Immature natural killer cell (primary cell): ENCODE measurements at regions not wholly inside any gene's neighbourhood (a gene's known extent, or its start where the extent isn't known, plus 50 kb on each side); places are given as distances from the start of the nearest gene placed in this dataset.

ENCODE experiments used
- DNase-seq, 3 donors: peaks; one replicate each; pipeline ENCODE4 v3.0.0; 2022; ENCODE audit warnings: mixed read lengths in 1 of 3
- H3K27ac Mint-ChIP-seq, 6 donors: one replicate each; pipeline ENCODE4 v1.8.0; 2020; ENCODE audit warnings: mixed read lengths in 6 of 6, mild to moderate bottlenecking in 5 of 6, inconsistent platforms in 4 of 6, moderate library complexity in 3 of 6
- H3K27me3 Mint-ChIP-seq, 3 donors: one replicate each; pipeline ENCODE4 v1.8.0; 2020 to 2021; ENCODE audit warnings: low read depth in 3 of 3, mild to moderate bottlenecking in 3 of 3, mixed read lengths in 3 of 3, moderate library complexity in 3 of 3, inconsistent platforms in 1 of 3
- H3K36me3 Mint-ChIP-seq, 3 donors: one replicate each; pipeline ENCODE4 v1.8.0; 2020; ENCODE audit warnings: mixed read lengths in 3 of 3, inconsistent platforms in 2 of 3, mild to moderate bottlenecking in 2 of 3
- H3K4me1 Mint-ChIP-seq, 2 donors: one replicate each; pipeline ENCODE4 v1.8.0; 2020; ENCODE audit warnings: inconsistent platforms in 2 of 2, mild to moderate bottlenecking in 2 of 2, mixed read lengths in 2 of 2, moderate library complexity in 1 of 2
- H3K4me3 Mint-ChIP-seq, 5 donors: one replicate each; pipeline ENCODE4 v1.8.0; 2020; ENCODE audit warnings: mild to moderate bottlenecking in 5 of 5, mixed read lengths in 5 of 5, inconsistent platforms in 3 of 5, moderate library complexity in 3 of 5
- H3K9me3 Mint-ChIP-seq, 6 donors: one replicate each; pipeline ENCODE4 v1.8.0; 2020; ENCODE audit warnings: mild to moderate bottlenecking in 6 of 6, mixed read lengths in 6 of 6, inconsistent platforms in 4 of 6, moderate library complexity in 3 of 6

GRCh38 chr3:159185443-159186050 is 383.7 kb downstream of the MFSD1 start:
- Mint-ChIP-seq H3K4me1 (no peaks in the 10 kb centered on the region), H3K27me3 (peaks cover 0 to 2% (median 2%) of the 10 kb centered on the region in 3 donors), H3K9me3 (peaks cover 2 to 22% (median 7%) of the 10 kb centered on the region in 6 donors), H3K27ac (no peak overlapping the region), H3K36me3 (no peaks in the 10 kb centered on the region), H3K4me3 (no peak overlapping the region)
- DNase-seq = no peak

GRCh38 chr3:159186581-159186980 is 384.7 kb downstream of the MFSD1 start:
- no peaks in the 10 kb centered on the region for H3K4me1 Mint-ChIP-seq
- H3K27ac Mint-ChIP-seq = no peak overlapping the region
- H3K9me3 Mint-ChIP-seq = peaks cover 0 to 19% (median 5%) of the 10 kb centered on the region in 6 donors
- no peaks in the 10 kb centered on the region for H3K36me3 Mint-ChIP-seq
- H3K27me3 Mint-ChIP-seq = peaks cover 0 to 2% (median under 1%) of the 10 kb centered on the region in 3 donors
- no peak overlapping the region for H3K4me3 Mint-ChIP-seq
- no peak for DNase-seq

- H3K4me3 Mint-ChIP-seq = no peak overlapping the region
- no peaks in the 10 kb centered on the region for H3K36me3 Mint-ChIP-seq
- H3K9me3 Mint-ChIP-seq = peaks cover 0 to 16% (median 5%) of the 10 kb centered on the region in 6 donors
- H3K4me1 Mint-ChIP-seq = no peaks in the 10 kb centered on the region
- no peak overlapping the region for H3K27ac Mint-ChIP-seq
- peaks cover 0 to 2% (median 0%) of the 10 kb centered on the region in 3 donors for H3K27me3 Mint-ChIP-seq
- no peak for DNase-seq
Observed at GRCh38 chr3:159187232-159187631, 385.4 kb downstream of the MFSD1 start.

GRCh38 chr3:159187706-159188105 is 385.9 kb downstream of the MFSD1 start:
- Mint-ChIP-seq H3K27me3 (peaks cover 0 to 2% (median 0%) of the 10 kb centered on the region in 3 donors), H3K4me1 (no peaks in the 10 kb centered on the region), H3K9me3 (peaks cover 0 to 16% (median 5%) of the 10 kb centered on the region in 6 donors), H3K36me3 (no peaks in the 10 kb centered on the region), H3K4me3 (no peak overlapping the region), H3K27ac (no peak overlapping the region)
- DNase-seq = no peak

- peaks cover 0 to 12% (median 3%) of the 10 kb centered on the region in 6 donors for H3K9me3 Mint-ChIP-seq
- H3K27me3 Mint-ChIP-seq = peaks cover 0 to 1% (median 0%) of the 10 kb centered on the region in 3 donors
- no peak overlapping the region for H3K27ac Mint-ChIP-seq
- H3K4me1 Mint-ChIP-seq = no peaks in the 10 kb centered on the region
- H3K36me3 Mint-ChIP-seq = no peaks in the 10 kb centered on the region
- DNase-seq = no peak
- H3K4me3 Mint-ChIP-seq = no peak overlapping the region
Observed at GRCh38 chr3:159189994-159190669, 388.3 kb downstream of the MFSD1 start.

GRCh38 chr3:159191447-159191846 is 389.6 kb downstream of the MFSD1 start:
- Mint-ChIP-seq H3K27ac (no peak overlapping the region), H3K9me3 (peaks cover 0 to 14% (median 2%) of the 10 kb centered on the region in 6 donors), H3K36me3 (no peaks in the 10 kb centered on the region), H3K27me3 (peaks cover 0 to 6% (median 0%) of the 10 kb centered on the region in 3 donors), H3K4me3 (no peak overlapping the region), H3K4me1 (no peaks in the 10 kb centered on the region)
- no peak for DNase-seq

- Mint-ChIP-seq H3K9me3 (peaks cover 0 to 15% (median 7%) of the 10 kb centered on the region in 6 donors), H3K27ac (no peak overlapping the region), H3K4me1 (no peaks in the 10 kb centered on the region), H3K4me3 (no peak overlapping the region), H3K36me3 (no peaks in the 10 kb centered on the region), H3K27me3 (peaks cover 0 to 7% (median 0%) of the 10 kb centered on the region in 3 donors)
- no peak for DNase-seq
Observed at GRCh38 chr3:159196359-159196758, 394.5 kb downstream of the MFSD1 start.

- H3K27ac Mint-ChIP-seq = no peak overlapping the region
- H3K4me1 Mint-ChIP-seq = no peaks in the 10 kb centered on the region
- H3K27me3 Mint-ChIP-seq = peaks cover 0 to 6% (median 0%) of the 10 kb centered on the region in 3 donors
- no peaks in the 10 kb centered on the region for H3K36me3 Mint-ChIP-seq
- H3K9me3 Mint-ChIP-seq = peaks cover 0 to 22% (median 8%) of the 10 kb centered on the region in 6 donors
- H3K4me3 Mint-ChIP-seq = no peak overlapping the region
- no peak for DNase-seq
Observed at GRCh38 chr3:159200176-159200575, 398.3 kb downstream of the MFSD1 start.

- Mint-ChIP-seq H3K4me3 (no peak overlapping the region), H3K36me3 (no peaks in the 10 kb centered on the region), H3K27me3 (peaks cover 2% of the 10 kb centered on the region in 3 donors), H3K27ac (no peak overlapping the region), H3K9me3 (peaks cover 2 to 28% (median 4%) of the 10 kb centered on the region in 6 donors), H3K4me1 (no peaks in the 10 kb centered on the region)
- no peak for DNase-seq
Observed at GRCh38 chr3:159208050-159208449, 406.2 kb downstream of the MFSD1 start.

GRCh38 chr3:159209459-159209858 is 407.6 kb downstream of the MFSD1 start:
- Mint-ChIP-seq H3K4me3 (no peak overlapping the region), H3K4me1 (no peaks in the 10 kb centered on the region), H3K27ac (no peak overlapping the region), H3K36me3 (no peaks in the 10 kb centered on the region), H3K27me3 (peaks cover 2% of the 10 kb centered on the region in 3 donors), H3K9me3 (peaks cover 2 to 22% (median 4%) of the 10 kb centered on the region in 6 donors)
- DNase-seq = no peak

- Mint-ChIP-seq H3K4me1 (no peaks in the 10 kb centered on the region), H3K4me3 (no peak overlapping the region)
Observed at GRCh38 chr3:159210336-159210735, 408.5 kb downstream of the MFSD1 start.

GRCh38 chr3:159216311-159216710 is 414.5 kb downstream of the MFSD1 start:
- Mint-ChIP-seq H3K9me3 (peaks cover 2 to 23% (median 6%) of the 10 kb centered on the region in 6 donors), H3K27me3 (no peaks in the 10 kb centered on the region), H3K27ac (no peak overlapping the region), H3K4me1 (no peaks in the 10 kb centered on the region), H3K4me3 (no peak overlapping the region), H3K36me3 (peaks cover 0 to 3% (median 0%) of the 10 kb centered on the region in 3 donors)
- DNase-seq = no peak

More at GRCh38 chr3:159210336-159210735, 408.5 kb downstream of the MFSD1 start:
- peaks cover 2% of the 10 kb centered on the region in 3 donors for H3K27me3 Mint-ChIP-seq
- no peak for DNase-seq
- no peaks in the 10 kb centered on the region for H3K36me3 Mint-ChIP-seq
- H3K27ac Mint-ChIP-seq = no peak overlapping the region
- H3K9me3 Mint-ChIP-seq = peaks cover 0 to 24% (median 3%) of the 10 kb centered on the region in 6 donors

- no peak overlapping the region for H3K4me3 Mint-ChIP-seq
- H3K4me1 Mint-ChIP-seq = no peaks in the 10 kb centered on the region
- DNase-seq = no peak
- H3K9me3 Mint-ChIP-seq = peaks cover 2 to 23% (median 6%) of the 10 kb centered on the region in 6 donors
- peaks cover 0 to 2% (median 0%) of the 10 kb centered on the region in 3 donors for H3K27me3 Mint-ChIP-seq
- H3K36me3 Mint-ChIP-seq = peaks cover 0 to 3% (median 0%) of the 10 kb centered on the region in 3 donors
- no peak overlapping the region for H3K27ac Mint-ChIP-seq
Observed at GRCh38 chr3:159219231-159219630, 417.4 kb downstream of the MFSD1 start.

- peaks cover 2 to 17% (median 6%) of the 10 kb centered on the region in 6 donors for H3K9me3 Mint-ChIP-seq
- H3K27ac Mint-ChIP-seq = no peak overlapping the region
- no peaks in the 10 kb centered on the region for H3K4me1 Mint-ChIP-seq
- H3K4me3 Mint-ChIP-seq = no peak overlapping the region
- H3K27me3 Mint-ChIP-seq = peaks cover 0 to 2% (median 0%) of the 10 kb centered on the region in 3 donors
- no peak for DNase-seq
- H3K36me3 Mint-ChIP-seq = peaks cover 0 to 3% (median 0%) of the 10 kb centered on the region in 3 donors
Observed at GRCh38 chr3:159221335-159221734, 419.5 kb downstream of the MFSD1 start.
